HG02885 (cell line): ENCODE measurements at regions not wholly inside any gene's neighbourhood (a gene's known extent, or its start where the extent isn't known, plus 50 kb on each side); places are given as distances from the start of the nearest gene placed in this dataset.

ENCODE experiments used
- ATAC-seq: cut with Tn5 transposase; IDR thresholded peaks from one replicate; pipeline ENCODE4 v1.9.1; 2021; ENCODE audit warnings: mild to moderate bottlenecking; ENCODE audit not compliant: unreplicated experiment, poor library complexity

GRCh38 chr5:96054311-96055030 lies 92.8 kb upstream of the ELL2 start:
- no peak for ATAC-seq

DNA sequence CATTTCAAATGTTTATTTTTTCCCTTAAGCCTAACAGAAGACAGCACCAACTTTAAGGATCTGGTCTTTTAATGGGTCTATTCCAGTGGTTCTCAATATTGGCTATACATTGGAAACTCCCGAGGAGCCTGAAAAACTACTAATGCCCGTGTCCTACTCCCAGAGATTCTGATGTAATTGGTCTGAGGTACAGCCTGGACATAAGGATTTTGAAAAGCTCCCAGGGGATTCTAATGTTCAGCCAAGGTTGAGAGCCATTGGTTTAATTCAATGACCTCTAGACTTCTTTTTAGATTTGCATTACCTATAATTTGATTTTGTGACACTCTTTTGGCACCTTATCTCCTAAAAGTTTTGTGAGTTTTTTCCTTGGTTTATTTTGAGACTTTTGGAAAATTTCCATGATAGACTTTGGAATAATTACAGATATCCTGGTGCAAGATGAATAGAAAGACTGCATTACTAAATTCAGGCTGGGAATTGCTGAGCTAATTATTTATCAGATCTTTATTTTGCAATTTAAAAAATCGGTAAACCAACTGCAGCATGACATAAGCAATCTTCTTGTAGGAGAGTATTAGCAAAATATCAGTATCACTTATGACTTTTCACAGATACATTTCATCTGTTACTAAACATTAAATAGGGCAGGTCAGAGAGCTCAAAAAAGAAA lies 91.5 kb upstream of the ELL2 start:
- ATAC-seq = no peak

GRCh38 chr5:96052374-96052773 lies 90.7 kb upstream of the ELL2 start:
- no peak for ATAC-seq

GRCh38 chr5:96051401-96051830 lies 89.8 kb upstream of the ELL2 start:
- ATAC-seq = no peak

DNA sequence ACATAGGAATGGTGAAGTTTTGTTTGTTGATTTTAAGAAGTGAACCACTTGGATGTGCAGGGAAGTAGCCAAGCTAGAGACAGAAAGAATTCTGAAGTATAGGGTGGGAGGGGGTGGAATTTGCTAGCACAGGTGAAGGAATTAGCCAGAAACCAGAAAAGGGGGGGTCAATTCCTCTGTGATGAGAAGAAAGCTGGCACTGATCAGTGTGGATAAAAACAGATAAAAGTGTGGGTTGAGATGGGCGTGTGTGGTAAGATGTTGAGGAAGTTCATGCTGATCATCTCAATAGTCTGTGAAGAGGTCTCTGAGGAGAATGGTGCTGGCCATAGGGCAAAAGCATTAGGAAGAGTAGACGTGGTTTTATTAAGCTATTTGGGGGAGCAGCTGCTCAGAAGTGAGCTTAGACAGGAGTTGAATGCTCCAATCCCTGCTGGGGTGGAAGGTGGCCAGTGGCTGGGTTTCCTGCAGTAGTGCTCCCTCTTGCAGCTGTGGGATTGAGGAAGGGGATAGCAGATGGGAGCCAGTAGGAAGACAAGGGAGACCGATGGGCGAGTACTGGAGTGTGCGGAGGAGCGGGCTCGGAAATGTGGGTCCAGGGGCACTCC lies 88.7 kb upstream of the ELL2 start:
- ATAC-seq = no peak

DNA sequence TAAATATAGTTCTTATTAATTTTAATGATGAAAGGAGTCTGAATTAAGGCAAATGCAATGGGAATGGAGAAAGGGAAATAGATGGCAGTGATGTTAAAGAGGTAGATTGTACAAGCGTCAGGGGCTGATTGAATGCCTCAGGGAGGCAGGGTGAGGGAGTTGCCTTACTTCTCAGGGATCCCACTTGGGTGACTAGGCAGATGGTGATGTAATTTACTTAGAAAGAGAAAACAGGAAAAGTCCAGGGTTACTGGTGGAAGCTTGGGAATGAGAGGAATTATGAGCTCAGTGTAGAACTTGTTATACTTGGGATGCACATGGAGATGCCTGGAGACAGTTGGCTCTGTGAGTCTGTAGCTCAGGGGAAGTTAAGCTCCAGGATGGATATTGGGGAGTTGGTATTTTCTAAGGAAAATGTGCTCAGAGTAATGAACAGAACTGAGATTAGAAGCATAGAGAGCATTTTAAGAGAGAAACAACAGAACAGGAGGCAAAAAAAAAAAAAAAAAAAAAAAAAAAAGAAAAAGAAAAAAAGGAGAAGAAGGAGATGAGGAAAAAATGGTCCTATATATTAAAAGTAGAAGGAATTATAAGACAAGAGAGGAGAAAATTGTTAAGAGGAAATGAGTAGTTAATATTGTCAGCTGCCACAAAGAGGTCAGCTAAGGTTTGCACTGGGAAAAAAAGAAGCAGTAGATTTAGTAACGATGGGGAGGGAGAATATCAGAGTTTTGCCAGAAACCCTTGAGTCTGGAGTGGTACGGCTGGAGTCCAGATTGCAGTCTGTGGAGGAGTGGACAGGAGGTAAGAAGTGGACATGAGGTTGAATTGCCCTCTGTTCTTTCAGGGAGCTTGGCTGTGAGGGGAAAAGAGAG lies 88.0 kb upstream of the ELL2 start:
- ATAC-seq = no peak

- ATAC-seq = no peak
Observed at GRCh38 chr5:96048763-96049162, 87.1 kb upstream of the ELL2 start.

- no peak for ATAC-seq
Observed at GRCh38 chr5:96045888-96046287, 84.2 kb upstream of the ELL2 start.

DNA sequence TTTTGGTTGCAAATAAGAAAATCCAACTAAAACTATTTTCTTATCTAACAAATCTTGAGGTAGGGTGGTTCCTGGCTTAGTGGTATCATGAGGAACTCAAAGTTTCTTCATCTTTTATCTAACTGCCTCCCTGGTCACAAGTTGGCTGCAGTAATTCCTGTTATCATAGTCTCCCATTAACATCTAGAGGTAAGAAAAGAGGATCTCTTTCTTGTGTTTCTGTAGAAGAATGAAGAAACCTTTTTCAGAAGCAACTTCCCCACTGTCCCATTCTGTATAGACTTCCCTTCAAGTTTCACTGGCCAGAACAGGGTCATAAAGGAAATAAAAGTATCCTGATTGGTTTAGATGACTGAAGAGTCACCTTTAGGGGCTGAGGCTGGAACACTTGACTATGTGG lies 81.8 kb upstream of the ELL2 start:
- ATAC-seq = no peak

GRCh38 chr5:96037128-96037527 lies 75.5 kb upstream of the ELL2 start:
- ATAC-seq = no peak

GRCh38 chr5:96036301-96036700 lies 74.7 kb upstream of the ELL2 start:
- ATAC-seq = no peak

DNA sequence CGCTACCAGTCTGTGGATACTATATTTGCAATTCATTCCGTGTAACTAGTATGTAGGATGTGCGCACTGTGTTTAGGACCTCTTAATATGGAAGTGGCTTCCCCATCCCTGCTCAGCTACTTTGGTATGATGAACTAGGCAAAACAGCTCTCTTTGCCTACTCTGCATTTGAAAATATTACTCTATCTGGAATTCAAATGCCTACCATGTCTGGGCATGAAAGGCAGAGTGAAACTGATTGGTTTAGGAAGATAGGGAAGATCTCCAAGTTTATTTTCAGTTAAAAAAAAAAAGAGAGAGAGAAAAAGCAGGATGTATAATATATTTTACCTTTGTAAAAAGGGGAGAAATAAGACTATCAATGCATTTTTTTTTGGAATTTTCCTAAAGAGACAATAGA lies 74.1 kb upstream of the ELL2 start:
- ATAC-seq = no peak

DNA sequence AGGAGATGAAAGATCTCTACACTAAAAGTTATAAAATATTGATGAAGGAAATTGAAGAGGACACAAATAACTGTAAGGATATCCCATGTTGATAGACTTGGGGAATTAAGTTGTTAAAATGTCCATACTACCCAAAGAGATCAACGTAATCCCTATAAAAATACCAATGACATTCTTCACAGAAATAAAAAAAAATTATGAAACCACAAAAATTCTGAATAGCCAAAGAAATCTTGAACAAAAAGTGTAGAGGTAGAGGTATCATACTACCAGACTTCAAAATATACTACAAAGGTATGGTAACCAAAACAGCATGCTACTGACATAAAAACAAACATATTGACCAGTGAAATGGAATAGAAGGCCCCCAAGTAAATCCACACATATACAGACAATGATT lies 71.5 kb upstream of the ELL2 start:
- no peak for ATAC-seq

DNA sequence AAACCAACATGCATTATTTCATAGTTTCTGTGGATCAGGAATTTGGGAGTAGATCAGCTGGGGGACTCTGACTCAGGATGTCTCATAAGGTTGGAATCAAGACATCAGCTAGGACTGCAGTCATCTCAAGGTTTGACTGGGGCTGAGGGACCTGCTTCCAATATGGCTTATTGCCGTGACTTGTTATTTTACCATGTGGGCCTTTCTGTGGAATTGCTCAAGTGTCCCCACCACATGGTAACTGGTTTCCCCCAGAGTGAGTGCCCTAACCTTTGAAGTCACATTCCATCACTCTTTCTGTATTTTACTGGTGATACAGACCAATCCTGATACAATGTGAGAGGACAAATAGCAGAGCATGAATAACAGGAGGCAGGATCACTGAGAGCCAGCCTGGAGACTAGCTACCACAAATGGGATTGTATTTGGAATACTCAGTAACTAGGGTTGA lies 70.2 kb upstream of the ELL2 start:
- ATAC-seq = no peak

DNA sequence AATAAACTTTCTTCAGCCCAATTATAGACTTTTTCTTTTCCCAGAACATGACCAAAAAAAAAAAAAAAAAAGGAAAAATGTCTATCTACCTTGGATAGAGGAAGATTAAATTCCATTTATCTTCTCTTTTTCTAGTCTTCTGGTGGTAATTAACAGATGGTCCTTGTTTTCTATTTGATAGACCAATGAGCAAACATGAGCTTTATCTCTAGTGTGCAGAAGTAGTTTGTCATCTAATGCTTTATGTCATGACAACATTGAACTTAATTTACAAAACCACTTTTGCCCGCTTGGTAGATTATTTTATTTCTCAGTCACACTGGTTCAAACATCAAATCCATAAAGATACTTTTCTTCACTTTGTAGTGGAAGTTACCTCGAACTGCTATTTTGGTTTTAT lies 69.5 kb upstream of the ELL2 start:
- ATAC-seq = no peak

DNA sequence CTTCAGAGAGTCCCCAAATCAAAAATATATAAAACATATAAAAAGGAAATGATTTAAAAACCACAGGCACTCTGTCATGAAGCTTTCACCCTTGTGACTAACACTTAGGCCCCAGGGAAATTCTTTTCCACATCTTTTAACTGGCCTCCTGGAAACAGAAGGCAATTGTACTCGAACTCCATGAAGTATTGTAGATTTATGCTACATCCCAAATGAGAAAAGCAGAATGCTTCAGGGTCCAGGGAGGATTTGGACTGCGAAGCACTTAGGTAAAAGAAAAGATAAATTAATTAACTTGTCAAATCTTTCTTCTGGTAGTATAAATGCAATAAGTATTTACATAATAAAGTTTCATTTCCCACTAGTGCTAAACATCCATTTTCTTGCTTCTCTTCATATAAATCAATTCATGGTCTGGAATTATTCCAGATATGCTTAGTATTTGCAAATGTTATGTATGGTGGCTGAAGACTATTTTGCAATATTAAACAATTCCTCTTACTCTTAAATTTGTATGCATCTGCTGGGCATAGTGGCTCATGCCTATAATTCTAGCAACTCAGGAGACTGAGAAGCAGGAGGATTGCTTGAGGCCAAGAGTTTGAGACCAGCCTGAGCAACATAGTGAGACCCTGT lies 64.9 kb upstream of the ELL2 start:
- no peak for ATAC-seq

DNA sequence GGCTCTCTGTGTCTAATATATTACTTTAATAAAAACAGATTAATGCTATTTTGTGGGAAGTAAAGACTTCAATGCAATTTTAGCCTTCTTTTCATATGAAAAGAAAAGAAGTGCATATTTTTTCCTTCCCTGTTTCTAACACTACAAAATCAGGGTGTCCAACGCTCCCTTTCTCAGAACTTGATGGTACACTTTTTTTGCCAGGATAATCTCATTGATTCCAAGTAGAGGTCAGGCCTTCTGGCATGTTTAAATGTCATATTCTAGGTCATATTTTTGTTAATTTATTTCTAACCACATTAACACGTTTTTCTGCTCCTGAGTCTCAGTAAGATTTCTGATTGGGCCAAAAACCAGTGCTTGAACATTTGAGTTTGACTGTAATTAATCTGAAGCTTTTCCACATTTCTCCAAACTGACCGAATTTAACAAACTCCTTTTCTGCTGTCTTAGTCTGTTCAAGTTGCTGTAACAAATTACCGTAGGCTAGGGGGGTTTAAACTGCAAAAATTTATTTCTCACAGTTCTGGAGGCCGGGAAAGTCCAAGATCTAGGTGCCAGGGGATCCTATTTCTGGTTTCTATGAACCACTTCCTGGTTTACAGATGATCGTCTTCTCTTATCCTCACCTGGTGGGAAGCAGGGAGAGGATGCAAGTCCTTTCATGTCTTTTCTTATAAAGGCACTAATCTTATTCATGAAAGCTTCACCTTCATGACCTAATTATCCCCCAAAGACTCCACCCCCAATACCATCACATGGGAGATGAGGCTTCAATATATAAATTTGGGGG lies 63.2 kb upstream of the ELL2 start:
- ATAC-seq = no peak

- ATAC-seq = no peak
Observed at GRCh38 chr5:96023518-96023917, 61.9 kb upstream of the ELL2 start.

- ATAC-seq = no peak
Observed at GRCh38 chr5:96022971-96023370, 61.3 kb upstream of the ELL2 start.
